ENCODE measurements at regions not wholly inside any gene's neighbourhood (a gene's known extent, or its start where the extent isn't known, plus 50 kb on each side); places are given as distances from the start of the nearest gene placed in this dataset.

GRCh38 chr10:59125666-59126065, 50.8 kb upstream of the PHYHIPL start:
- CTCF ChIA-PET = interaction anchor here (1.0 kb wide), 1 partner anchor 45 kb away, joined by 3 read pairs; no protein-coding TSS in a partner anchor
- H3K79me2 ChIP-seq (ENCODE audit: insufficient read depth) = no peaks in the 10 kb centered on the region
- no peak for TF ChIP-seq RCOR1 (IDR thresholded peaks at IDR 0.05; ENCODE audit: low read length)
- TF ChIP-seq MAX (IDR thresholded peaks at IDR 0.05; ENCODE audit: low read depth) = no peak
- TF ChIP-seq USF1 (IDR thresholded peaks at IDR 0.05; ENCODE audit: borderline replicate concordance, low read depth) = no peak
- no peak overlapping the region for H3K4me3 ChIP-seq (ENCODE audit: low read depth in 2 of 2, low read length in 1 of 2)
- DNase-seq = no peak
- H3K4me1 ChIP-seq (ENCODE audit: control insufficient read depth in 1 of 2, insufficient read depth in 2 of 2, low read depth in 1 of 2, low read length in 1 of 2) = no peaks in the 10 kb centered on the region; a peak in 1 of 4 replicates
- no peaks in the 10 kb centered on the region for H4K20me1 ChIP-seq (ENCODE audit: insufficient read depth)
- no peak overlapping the region for H3K27ac ChIP-seq (ENCODE audit: low read depth in 2 of 2, low read length in 1 of 2)
- H3F3A ChIP-seq (replicated peaks; ENCODE audit: insufficient read depth) = no peaks in the 10 kb centered on the region
- no peak overlapping the region for H3K4me2 ChIP-seq
- POLR2A ChIA-PET = no interaction called here
- H3K9me2 ChIP-seq = no peaks in the 10 kb centered on the region
- no peaks in the 10 kb centered on the region; the same call in 1 of the 2 replicates for H3K27me3 ChIP-seq (ENCODE audit: insufficient read depth)
- H2AFZ ChIP-seq (ENCODE audit: low read depth) = no peak overlapping the region
- no peak overlapping the region for H3K9ac ChIP-seq
- no peaks in the 10 kb centered on the region for H3K9me3 ChIP-seq
- H3K36me3 ChIP-seq (replicated peaks in 1 of 2; ENCODE audit: control insufficient read depth in 1 of 2, insufficient read depth in 2 of 2, low read length in 1 of 2) = no peaks in the 10 kb centered on the region

GRCh38 chr10:59126261-59126660, 50.2 kb upstream of the PHYHIPL start:
- DNase-seq = no peak
- H4K20me1 ChIP-seq (ENCODE audit: insufficient read depth) = no peaks in the 10 kb centered on the region
- H2AFZ ChIP-seq (ENCODE audit: low read depth) = no peak overlapping the region
- 40% methylated on average over 3 of the region's 3 CpGs for WGBS (ENCODE audit: low lambda C conversion rate)
- H3K9me3 ChIP-seq = no peaks in the 10 kb centered on the region
- ChIA-PET POLR2A (no interaction called here), CTCF (interaction anchor here (1.0 kb wide), 1 partner anchor 45 kb away, joined by 3 read pairs; no protein-coding TSS in a partner anchor)
- TF ChIP-seq MXI1 (IDR thresholded peaks at IDR 0.05; ENCODE audit: low read depth, low read length) (no peak), GABPA (IDR thresholded peaks at IDR 0.05; ENCODE audit: low read depth) (no peak), SIN3A (IDR thresholded peaks at IDR 0.05; ENCODE audit: borderline replicate concordance, low read depth, low read length) (no peak), ZBTB33 (IDR thresholded peaks at IDR 0.05; ENCODE audit: borderline replicate concordance, low read depth) (no peak), GATA2 (CRISPR knock-in tag; IDR thresholded peaks at IDR 0.05) (no peak), NRF1 (IDR thresholded peaks at IDR 0.05; ENCODE audit: low read depth, low read length) (no peak), REST (IDR thresholded peaks at IDR 0.05; ENCODE audit: low read depth, low read length) (no peak), JUND (IDR thresholded peaks at IDR 0.05) (no peak)
- H3K9me2 ChIP-seq = no peaks in the 10 kb centered on the region
- H3F3A ChIP-seq (replicated peaks; ENCODE audit: insufficient read depth) = no peaks in the 10 kb centered on the region
- no peaks in the 10 kb centered on the region; the same call in 1 of the 2 replicates for H3K27me3 ChIP-seq (ENCODE audit: insufficient read depth)
- no peak overlapping the region for H3K4me3 ChIP-seq (ENCODE audit: low read depth in 2 of 2, low read length in 1 of 2)
- no peak overlapping the region for H3K4me2 ChIP-seq
- no peak overlapping the region for H3K27ac ChIP-seq (ENCODE audit: low read depth in 2 of 2, low read length in 1 of 2)
- no peak overlapping the region for H3K9ac ChIP-seq
- H3K36me3 ChIP-seq (replicated peaks in 1 of 2; ENCODE audit: control insufficient read depth in 1 of 2, insufficient read depth in 2 of 2, low read length in 1 of 2) = no peaks in the 10 kb centered on the region
- no peaks in the 10 kb centered on the region for H3K79me2 ChIP-seq (ENCODE audit: insufficient read depth)
- no peaks in the 10 kb centered on the region; a peak in 1 of 4 replicates for H3K4me1 ChIP-seq (ENCODE audit: control insufficient read depth in 1 of 2, insufficient read depth in 2 of 2, low read depth in 1 of 2, low read length in 1 of 2)
